Right atrium auricular region (tissue), 2 donors: ENCODE measurements at regions not wholly inside any gene's neighbourhood (a gene's known extent, or its start where the extent isn't known, plus 50 kb on each side); places are given as distances from the start of the nearest gene placed in this dataset.

Source experiments
- DNase-seq: peaks from one replicate; pipeline ENCODE4 v3.0.0-alpha.2; 2019; ENCODE audit warnings: low spot score
- H3K27ac ChIP-seq, 2 donors: fragments of 200-600 bp; sonication (generic); 1 replicate in 1 of 2; 2 replicates in 1 of 2; pipeline ENCODE4 v1.5.1; 2016 to 2019
- H3K27me3 ChIP-seq, 2 donors: fragments of 200-600 bp; sonication (generic); one replicate each; pipeline versions ENCODE4 v1.5.1 to v1.6.0; 2017 to 2019
- H3K36me3 ChIP-seq: fragments of 200-600 bp; sonication (generic); one replicate; pipeline ENCODE4 v1.5.1; 2016
- H3K4me1 ChIP-seq, 2 donors: fragments of 200-600 bp; sonication (generic); one replicate each; pipeline versions ENCODE4 v1.5.1 to v1.6.0; 2017 to 2019
- H3K4me3 ChIP-seq, 2 donors: fragments of 200-600 bp; sonication (generic); 1 replicate in 1 of 2; 2 replicates in 1 of 2; pipeline ENCODE4 v1.5.1; 2017 to 2019; ENCODE audit warnings: mild to moderate bottlenecking in 1 of 2, moderate library complexity in 1 of 2
- H3K9me3 ChIP-seq, 2 donors: fragments of 200-600 bp; sonication (generic); one replicate each; pipeline ENCODE4 v1.5.1; 2019
- CTCF ChIP-seq, 2 donors: fragments of 200-600 bp; sonication (generic); IDR thresholded peaks; one replicate each; pipeline ENCODE4 v1.5.1; 2019; ENCODE audit warnings: antibody characterized with exemption in 2 of 2

GRCh38 chr2:23299476-23300195 lies 85.3 kb upstream of the KLHL29 start:
- Histone ChIP-seq H3K4me3 (no peak overlapping the region), H3K27ac (no peak overlapping the region), H3K36me3 (no peaks in the 10 kb centered on the region), H3K9me3 (no peaks in the 10 kb centered on the region), H3K4me1 (no peaks in the 10 kb centered on the region), H3K27me3 (no peaks in the 10 kb centered on the region)
- DNase-seq: no peak
- TF ChIP-seq CTCF (IDR thresholded peaks at IDR 0.05): no peak

GRCh38 chr2:23301136-23301535 lies 83.8 kb upstream of the KLHL29 start:
- no peak for DNase-seq
- no peak for TF ChIP-seq CTCF (IDR thresholded peaks at IDR 0.05)
- Histone ChIP-seq H3K4me1 (no peaks in the 10 kb centered on the region), H3K36me3 (no peaks in the 10 kb centered on the region), H3K9me3 (no peaks in the 10 kb centered on the region), H3K4me3 (no peak overlapping the region), H3K27ac (no peak overlapping the region), H3K27me3 (no peaks in the 10 kb centered on the region)

GRCh38 chr2:23302591-23302990 lies 82.4 kb upstream of the KLHL29 start:
- TF ChIP-seq CTCF (IDR thresholded peaks at IDR 0.05): no peak
- Histone ChIP-seq H3K27ac (no peak overlapping the region), H3K27me3 (no peaks in the 10 kb centered on the region), H3K9me3 (no peaks in the 10 kb centered on the region), H3K36me3 (no peaks in the 10 kb centered on the region), H3K4me1 (no peaks in the 10 kb centered on the region), H3K4me3 (no peak overlapping the region)
- DNase-seq: no peak

GRCh38 chr2:23306401-23306800 lies 78.6 kb upstream of the KLHL29 start:
- H3K4me1 ChIP-seq: no peaks in the 10 kb centered on the region
- no peak overlapping the region for H3K4me3 ChIP-seq
- H3K9me3 ChIP-seq: no peaks in the 10 kb centered on the region
- no peak for TF ChIP-seq CTCF (IDR thresholded peaks at IDR 0.05)
- DNase-seq: no peak
- no peaks in the 10 kb centered on the region for H3K36me3 ChIP-seq
- H3K27me3 ChIP-seq: no peaks in the 10 kb centered on the region
- no peak overlapping the region for H3K27ac ChIP-seq

GRCh38 chr2:23311186-23311585 lies 73.8 kb upstream of the KLHL29 start:
- DNase-seq: no peak
- no peak overlapping the region for H3K4me3 ChIP-seq
- H3K36me3 ChIP-seq: no peaks in the 10 kb centered on the region
- TF ChIP-seq CTCF (IDR thresholded peaks at IDR 0.05): no peak
- no peaks in the 10 kb centered on the region for H3K27me3 ChIP-seq
- no peak overlapping the region for H3K27ac ChIP-seq
- no peaks in the 10 kb centered on the region for H3K4me1 ChIP-seq
- no peaks in the 10 kb centered on the region for H3K9me3 ChIP-seq
